ENCODE measurements at regions not wholly inside any gene's neighbourhood (a gene's known extent, or its start where the extent isn't known, plus 50 kb on each side); places are given as distances from the start of the nearest gene placed in this dataset.

DNA sequence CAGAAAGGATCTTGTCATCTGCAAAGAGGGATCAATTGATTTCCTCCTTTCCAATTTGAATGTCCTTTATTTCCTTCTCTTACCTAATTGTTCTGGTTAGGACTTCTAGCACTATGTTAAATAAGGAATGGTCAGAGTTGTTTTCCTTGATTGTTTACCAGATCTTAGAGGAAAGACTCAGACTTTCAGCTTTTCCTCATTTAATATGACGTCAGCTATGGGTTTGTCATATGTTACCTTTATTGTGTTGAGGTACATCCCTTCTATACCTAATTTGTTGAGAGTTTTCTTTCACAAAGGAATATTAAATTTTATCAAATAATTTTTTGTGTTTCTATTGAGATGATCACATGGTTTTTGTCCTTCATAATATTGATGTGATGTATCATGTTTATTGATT, 656.5 kb upstream of the GRAMD2B start:
- H3K36me3 ChIP-seq (ENCODE audit: insufficient read depth, insufficient read length, low read length): no peaks in the 10 kb centered on the region
- no peaks in the 10 kb centered on the region for H3K27me3 ChIP-seq (ENCODE audit: insufficient read depth, insufficient read length)
- H3K4me1 ChIP-seq (ENCODE audit: insufficient read depth, insufficient read length): no peaks in the 10 kb centered on the region
- no peak overlapping the region for H3K4me3 ChIP-seq (ENCODE audit: insufficient read length, low read depth)
- no peaks in the 10 kb centered on the region for H3K9me3 ChIP-seq (ENCODE audit: insufficient read depth, low read length)
- TF ChIP-seq YY1 (IDR thresholded peaks at IDR 0.05; ENCODE audit: insufficient read depth, insufficient read length) (no peak), SUZ12 (IDR thresholded peaks at IDR 0.05; ENCODE audit: extremely low read depth, insufficient read depth, insufficient read length) (no peak), ZNF274 (IDR thresholded peaks at IDR 0.05; ENCODE audit: low read depth, low read length) (no peak)
- H3K9ac ChIP-seq (ENCODE audit: insufficient read length, low read depth): no peak overlapping the region
- no peak for DNase-seq (ENCODE audit: low read depth, low spot score)

GRCh38 chr5:125775896-125776295, 647.3 kb upstream of the GRAMD2B start:
- Histone ChIP-seq H3K9ac (ENCODE audit: insufficient read length, low read depth) (no peak overlapping the region), H3K9me3 (ENCODE audit: insufficient read depth, low read length) (no peaks in the 10 kb centered on the region), H3K36me3 (ENCODE audit: insufficient read depth, insufficient read length, low read length) (no peaks in the 10 kb centered on the region), H3K27me3 (ENCODE audit: insufficient read depth, insufficient read length) (no peaks in the 10 kb centered on the region), H3K4me3 (ENCODE audit: insufficient read length, low read depth) (no peak overlapping the region), H3K4me1 (ENCODE audit: insufficient read depth, insufficient read length) (no peaks in the 10 kb centered on the region)
- TF ChIP-seq ZNF274 (IDR thresholded peaks at IDR 0.05; ENCODE audit: low read depth, low read length) (no peak), SUZ12 (IDR thresholded peaks at IDR 0.05; ENCODE audit: extremely low read depth, insufficient read depth, insufficient read length) (no peak), YY1 (IDR thresholded peaks at IDR 0.05; ENCODE audit: insufficient read depth, insufficient read length) (no peak)
- no peak for DNase-seq (ENCODE audit: low read depth, low spot score)

GRCh38 chr5:125776656-125777139, 646.5 kb upstream of the GRAMD2B start:
- DNase-seq (ENCODE audit: low read depth, low spot score): no peak

DNA sequence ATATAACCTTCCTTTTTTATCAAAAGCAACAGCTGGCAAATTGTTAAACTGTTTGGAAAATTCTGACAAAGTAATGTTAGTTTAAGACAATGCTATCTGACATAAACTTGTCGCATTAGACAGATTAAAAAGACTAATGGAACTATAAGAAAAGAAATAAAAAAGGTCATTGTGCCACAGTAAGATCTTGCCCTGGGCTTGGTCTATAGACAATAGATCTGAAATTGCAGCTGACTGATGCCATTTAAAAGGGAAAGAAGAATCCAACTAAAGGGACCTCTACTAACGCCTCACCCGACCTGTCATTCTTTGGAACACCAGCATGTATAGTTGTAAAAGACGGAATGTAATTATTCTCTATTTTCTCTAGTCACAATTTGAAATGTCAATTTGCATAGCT, 644.4 kb upstream of the GRAMD2B start:
- Histone ChIP-seq H3K9ac (ENCODE audit: insufficient read length, low read depth) (no peak overlapping the region), H3K9me3 (ENCODE audit: insufficient read depth, low read length) (no peaks in the 10 kb centered on the region), H3K4me3 (ENCODE audit: insufficient read length, low read depth) (no peak overlapping the region), H3K27me3 (ENCODE audit: insufficient read depth, insufficient read length) (no peaks in the 10 kb centered on the region), H3K4me1 (ENCODE audit: insufficient read depth, insufficient read length) (no peaks in the 10 kb centered on the region), H3K36me3 (ENCODE audit: insufficient read depth, insufficient read length, low read length) (no peaks in the 10 kb centered on the region)
- TF ChIP-seq SUZ12 (IDR thresholded peaks at IDR 0.05; ENCODE audit: extremely low read depth, insufficient read depth, insufficient read length) (no peak), ZNF274 (IDR thresholded peaks at IDR 0.05; ENCODE audit: low read depth, low read length) (no peak), YY1 (IDR thresholded peaks at IDR 0.05; ENCODE audit: insufficient read depth, insufficient read length) (no peak)
- DNase-seq (ENCODE audit: low read depth, low spot score): no peak

More at GRCh38 chr5:125776656-125777139, 646.5 kb upstream of the GRAMD2B start:
- no peaks in the 10 kb centered on the region for H3K27me3 ChIP-seq (ENCODE audit: insufficient read depth, insufficient read length)
- TF ChIP-seq YY1 (IDR thresholded peaks at IDR 0.05; ENCODE audit: insufficient read depth, insufficient read length) (no peak), SUZ12 (IDR thresholded peaks at IDR 0.05; ENCODE audit: extremely low read depth, insufficient read depth, insufficient read length) (no peak), ZNF274 (IDR thresholded peaks at IDR 0.05; ENCODE audit: low read depth, low read length) (no peak)
- H3K36me3 ChIP-seq (ENCODE audit: insufficient read depth, insufficient read length, low read length): no peaks in the 10 kb centered on the region
- no peak overlapping the region for H3K9ac ChIP-seq (ENCODE audit: insufficient read length, low read depth)
- no peaks in the 10 kb centered on the region for H3K4me1 ChIP-seq (ENCODE audit: insufficient read depth, insufficient read length)
- no peaks in the 10 kb centered on the region for H3K9me3 ChIP-seq (ENCODE audit: insufficient read depth, low read length)
- no peak overlapping the region for H3K4me3 ChIP-seq (ENCODE audit: insufficient read length, low read depth)

GRCh38 chr5:125785407-125785806, 637.8 kb upstream of the GRAMD2B start:
- Histone ChIP-seq H3K9me3 (ENCODE audit: insufficient read depth, low read length) (no peaks in the 10 kb centered on the region), H3K4me3 (ENCODE audit: insufficient read length, low read depth) (no peak overlapping the region), H3K4me1 (ENCODE audit: insufficient read depth, insufficient read length) (no peaks in the 10 kb centered on the region), H3K36me3 (ENCODE audit: insufficient read depth, insufficient read length, low read length) (no peaks in the 10 kb centered on the region), H3K9ac (ENCODE audit: insufficient read length, low read depth) (no peak overlapping the region), H3K27me3 (ENCODE audit: insufficient read depth, insufficient read length) (no peaks in the 10 kb centered on the region)
- TF ChIP-seq ZNF274 (IDR thresholded peaks at IDR 0.05; ENCODE audit: low read depth, low read length) (no peak), YY1 (IDR thresholded peaks at IDR 0.05; ENCODE audit: insufficient read depth, insufficient read length) (no peak), SUZ12 (IDR thresholded peaks at IDR 0.05; ENCODE audit: extremely low read depth, insufficient read depth, insufficient read length) (no peak)
- no peak for DNase-seq (ENCODE audit: low read depth, low spot score)

DNA sequence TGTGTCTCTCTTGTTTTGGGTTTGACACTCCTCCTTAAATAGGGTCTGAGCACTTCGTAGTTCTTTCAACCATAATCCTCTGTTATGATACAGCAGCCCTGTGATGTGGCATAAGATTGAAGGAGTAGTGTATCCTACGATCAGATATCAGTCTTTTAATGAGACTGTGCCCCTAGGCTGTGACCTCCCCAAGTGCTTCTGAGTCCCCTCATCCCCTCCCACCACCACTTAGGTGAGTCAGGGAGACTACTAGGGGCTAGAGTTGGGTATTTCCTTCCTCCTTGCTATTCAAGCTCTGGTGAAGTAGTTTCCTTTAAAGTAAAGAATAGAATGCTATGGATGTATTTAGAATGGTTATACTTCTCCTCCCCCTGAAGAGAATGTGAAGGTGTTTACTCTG, 637.2 kb upstream of the GRAMD2B start:
- H3K9ac ChIP-seq (ENCODE audit: insufficient read length, low read depth): no peak overlapping the region
- H3K9me3 ChIP-seq (ENCODE audit: insufficient read depth, low read length): no peaks in the 10 kb centered on the region
- no peaks in the 10 kb centered on the region for H3K27me3 ChIP-seq (ENCODE audit: insufficient read depth, insufficient read length)
- H3K4me3 ChIP-seq (ENCODE audit: insufficient read length, low read depth): no peak overlapping the region
- H3K36me3 ChIP-seq (ENCODE audit: insufficient read depth, insufficient read length, low read length): no peaks in the 10 kb centered on the region
- TF ChIP-seq ZNF274 (IDR thresholded peaks at IDR 0.05; ENCODE audit: low read depth, low read length) (no peak), SUZ12 (IDR thresholded peaks at IDR 0.05; ENCODE audit: extremely low read depth, insufficient read depth, insufficient read length) (no peak), YY1 (IDR thresholded peaks at IDR 0.05; ENCODE audit: insufficient read depth, insufficient read length) (no peak)
- no peaks in the 10 kb centered on the region for H3K4me1 ChIP-seq (ENCODE audit: insufficient read depth, insufficient read length)
- DNase-seq (ENCODE audit: low read depth, low spot score): no peak

- no peak for TF ChIP-seq YY1 (IDR thresholded peaks at IDR 0.05; ENCODE audit: insufficient read depth, insufficient read length)
- Histone ChIP-seq H3K36me3 (ENCODE audit: insufficient read depth, insufficient read length, low read length) (no peaks in the 10 kb centered on the region), H3K27me3 (ENCODE audit: insufficient read depth, insufficient read length) (no peaks in the 10 kb centered on the region), H3K9ac (ENCODE audit: insufficient read length, low read depth) (no peak overlapping the region), H3K4me1 (ENCODE audit: insufficient read depth, insufficient read length) (no peaks in the 10 kb centered on the region), H3K9me3 (ENCODE audit: insufficient read depth, low read length) (no peaks in the 10 kb centered on the region), H3K4me3 (ENCODE audit: insufficient read length, low read depth) (no peak overlapping the region)
- no peak for DNase-seq (ENCODE audit: low read depth, low spot score)
Observed at GRCh38 chr5:125793470-125793869, 629.7 kb upstream of the GRAMD2B start.

- Histone ChIP-seq H3K4me1 (ENCODE audit: insufficient read depth, insufficient read length) (no peaks in the 10 kb centered on the region), H3K4me3 (ENCODE audit: insufficient read length, low read depth) (no peak overlapping the region), H3K36me3 (ENCODE audit: insufficient read depth, insufficient read length, low read length) (no peaks in the 10 kb centered on the region), H3K9me3 (ENCODE audit: insufficient read depth, low read length) (no peaks in the 10 kb centered on the region), H3K27me3 (ENCODE audit: insufficient read depth, insufficient read length) (no peaks in the 10 kb centered on the region), H3K9ac (ENCODE audit: insufficient read length, low read depth) (no peak overlapping the region)
- no peak for TF ChIP-seq YY1 (IDR thresholded peaks at IDR 0.05; ENCODE audit: insufficient read depth, insufficient read length)
- no peak for TF ChIP-seq SUZ12 (IDR thresholded peaks at IDR 0.05; ENCODE audit: extremely low read depth, insufficient read depth, insufficient read length)
- no peak for TF ChIP-seq ZNF274 (IDR thresholded peaks at IDR 0.05; ENCODE audit: low read depth, low read length)
- DNase-seq (ENCODE audit: low read depth, low spot score): no peak
Observed at GRCh38 chr5:125794922-125795321, 628.3 kb upstream of the GRAMD2B start.
